Lung microvascular endothelial cell (primary cell): ENCODE measurements at regions not wholly inside any gene's neighbourhood (a gene's known extent, or its start where the extent isn't known, plus 50 kb on each side); places are given as distances from the start of the nearest gene placed in this dataset.

Experiments used
- DNase-seq, 2 donors: peaks; one replicate each; pipeline versions ENCODE4 v3.0.0 to v3.0.0-alpha.2; 2010; ENCODE audit warnings: low read depth in 2 of 2

GRCh38 chr10:52688899-52689298, 83.7 kb downstream of the MBL2 start:
- DNase-seq: no peak

- no peak for DNase-seq
Observed at GRCh38 chr10:52696232-52696631, 76.4 kb downstream of the MBL2 start.

- no peak for DNase-seq
Observed at GRCh38 chr10:52701647-52702046, 70.9 kb downstream of the MBL2 start.

- no peak for DNase-seq
Observed at GRCh38 chr10:52703451-52703850, 69.1 kb downstream of the MBL2 start.

GRCh38 chr10:52703898-52704297, 68.7 kb downstream of the MBL2 start:
- peak in 1 of 2 donors; percentile 88 for DNase-seq

- DNase-seq: peak in 1 of 2 donors; percentile 16
Observed at GRCh38 chr10:52706332-52707070, 66.1 kb downstream of the MBL2 start.
